GM23248 (cell line): ENCODE measurements at regions not wholly inside any gene's neighbourhood (a gene's known extent, or its start where the extent isn't known, plus 50 kb on each side); places are given as distances from the start of the nearest gene placed in this dataset.
"Not testable (repeated sequence)": the region's sequence is repeated elsewhere in the genome, so short reads cannot be mapped to it uniquely, and the experiment has no call there.

Experiments
- DNase-seq: peaks from one replicate; pipeline ENCODE4 v3.0.0-alpha.2; 2015
- H2AFZ ChIP-seq: fragments of 200-600 bp; sonication (generic); 2 replicates; pipeline ENCODE4 v1.6.1; 2016; ENCODE audit warnings: antibody characterized with exemption
- H3F3A ChIP-seq: fragments of 200-600 bp; sonication (generic); 2 replicates; pipeline ENCODE4 v1.6.1; 2016; ENCODE audit warnings: mild to moderate bottlenecking, antibody characterized with exemption, mixed run types; ENCODE audit not compliant: insufficient read depth
- H3K27ac ChIP-seq: fragments of 200-600 bp; sonication (generic); 2 replicates; pipeline ENCODE4 v1.5.1; 2016; ENCODE audit warnings: mild to moderate bottlenecking
- H3K27me3 ChIP-seq: fragments of 200-600 bp; sonication (generic); replicated peaks from 2 replicates; pipeline ENCODE4 v1.6.1; 2016; ENCODE audit warnings: mild to moderate bottlenecking; ENCODE audit not compliant: insufficient read depth
- H3K36me3 ChIP-seq: fragments of 200-600 bp; sonication (generic); 2 replicates; pipeline ENCODE4 v1.6.1; 2016; ENCODE audit warnings: low read depth, mild to moderate bottlenecking
- H3K4me1 ChIP-seq: fragments of 200-600 bp; sonication (generic); 2 replicates; pipeline ENCODE4 v1.6.1; 2016; ENCODE audit warnings: mild to moderate bottlenecking; ENCODE audit not compliant: insufficient read depth
- H3K4me2 ChIP-seq: fragments of 200-600 bp; sonication (generic); one replicate; pipeline ENCODE4 v1.6.1; 2016; ENCODE audit warnings: mild to moderate bottlenecking; ENCODE audit not compliant: unreplicated experiment
- H3K4me3 ChIP-seq: fragments of 200-600 bp; sonication (generic); 2 replicates; pipeline ENCODE4 v1.5.1; 2016; ENCODE audit warnings: mild to moderate bottlenecking
- H3K79me2 ChIP-seq: fragments of 200-600 bp; sonication (generic); 2 replicates; pipeline ENCODE4 v1.6.1; 2016; ENCODE audit warnings: mild to moderate bottlenecking; ENCODE audit not compliant: insufficient read depth
- H3K9ac ChIP-seq: fragments of 200-600 bp; sonication (generic); 2 replicates; pipeline ENCODE4 v1.6.1; 2016; ENCODE audit warnings: mild to moderate bottlenecking
- H3K9me2 ChIP-seq: fragments of 200-600 bp; sonication (generic); 2 replicates; pipeline ENCODE4 v1.6.1; 2016; ENCODE audit warnings: mixed run types, mild to moderate bottlenecking, moderate library complexity; ENCODE audit not compliant: insufficient read depth
- H3K9me3 ChIP-seq: fragments of 200-600 bp; sonication (generic); one replicate; pipeline ENCODE4 v1.6.1; 2017; ENCODE audit warnings: low read depth
- H4K20me1 ChIP-seq: fragments of 200-600 bp; sonication (generic); 2 replicates; pipeline ENCODE4 v1.6.0; 2016; ENCODE audit not compliant: insufficient read depth
- EZH2 ChIP-seq: fragments of 200-600 bp; sonication (generic); IDR thresholded peaks from 2 replicates; pipeline ENCODE4 v1.6.1; 2018; ENCODE audit warnings: antibody characterized with exemption, mild to moderate bottlenecking; ENCODE audit not compliant: insufficient read depth, poor library complexity, severe bottlenecking
- EZH2phosphoT487 ChIP-seq: fragments of 200-600 bp; sonication (generic); IDR thresholded peaks from 2 replicates; pipeline ENCODE4 v1.6.1; 2018; ENCODE audit warnings: antibody characterized with exemption, moderate library complexity, mild to moderate bottlenecking, low read depth; ENCODE audit not compliant: insufficient read depth
- WGBS, 2 experiments: methylation state at CpG; one replicate each; pipeline ENCODE4 v1.1.6; 2015 to 2017; ENCODE audit warnings: low lambda C conversion rate in 2 of 2, low coverage in 1 of 2; ENCODE audit errors: missing lambda C conversion rate in 2 of 2; 5-methylcytosine and 5-hydroxymethylcytosine counted together
- in situ Hi-C: fragments of 300-500 bp; cut with MboI; formaldehyde crosslinking; loops from 2 replicates; pipeline ENCODE4 v1.15.0; 2020

DNA sequence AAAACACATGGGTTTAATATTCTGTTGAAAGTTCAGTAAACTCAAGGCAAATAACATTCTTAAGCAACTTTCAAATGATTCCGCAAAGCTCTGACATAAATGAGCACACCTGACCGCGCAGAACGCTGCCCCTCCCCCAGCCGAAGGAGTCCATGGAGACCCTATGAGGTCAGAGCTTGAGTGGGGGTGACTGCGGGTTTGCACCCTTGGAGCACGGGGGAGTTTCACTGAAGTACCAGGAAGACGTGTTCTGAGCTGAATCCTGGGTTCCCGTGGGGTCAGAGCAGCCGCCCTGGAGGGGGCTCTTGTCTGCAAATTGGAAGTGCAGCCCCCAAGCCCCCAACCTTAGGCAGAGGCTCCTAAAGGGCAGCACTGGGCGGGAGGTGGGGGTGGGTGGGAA is 324.1 kb upstream of the SFSWAP start:
- Histone ChIP-seq H3K79me2 (no peaks in the 10 kb centered on the region), H3K4me1 (no peaks in the 10 kb centered on the region), H3K4me3 (no peak overlapping the region), H3K36me3 (no peaks in the 10 kb centered on the region), H3K27me3 (no peaks in the 10 kb centered on the region), H3K9ac (no peak overlapping the region), H3K27ac (no peak overlapping the region), H3K9me3 (no peaks in the 10 kb centered on the region), H3K9me2 (no peaks in the 10 kb centered on the region), H3F3A (no peaks in the 10 kb centered on the region), H3K4me2 (no peak overlapping the region), H4K20me1 (no peaks in the 10 kb centered on the region), H2AFZ (no peak overlapping the region)
- DNase-seq = no peak
- WGBS, 2 experiments = 2 to 8% methylated on average over 11 of the region's 11 CpGs
- in situ Hi-C loops = no loop called here
- no peak for TF ChIP-seq EZH2phosphoT487
- no peak for TF ChIP-seq EZH2

DNA sequence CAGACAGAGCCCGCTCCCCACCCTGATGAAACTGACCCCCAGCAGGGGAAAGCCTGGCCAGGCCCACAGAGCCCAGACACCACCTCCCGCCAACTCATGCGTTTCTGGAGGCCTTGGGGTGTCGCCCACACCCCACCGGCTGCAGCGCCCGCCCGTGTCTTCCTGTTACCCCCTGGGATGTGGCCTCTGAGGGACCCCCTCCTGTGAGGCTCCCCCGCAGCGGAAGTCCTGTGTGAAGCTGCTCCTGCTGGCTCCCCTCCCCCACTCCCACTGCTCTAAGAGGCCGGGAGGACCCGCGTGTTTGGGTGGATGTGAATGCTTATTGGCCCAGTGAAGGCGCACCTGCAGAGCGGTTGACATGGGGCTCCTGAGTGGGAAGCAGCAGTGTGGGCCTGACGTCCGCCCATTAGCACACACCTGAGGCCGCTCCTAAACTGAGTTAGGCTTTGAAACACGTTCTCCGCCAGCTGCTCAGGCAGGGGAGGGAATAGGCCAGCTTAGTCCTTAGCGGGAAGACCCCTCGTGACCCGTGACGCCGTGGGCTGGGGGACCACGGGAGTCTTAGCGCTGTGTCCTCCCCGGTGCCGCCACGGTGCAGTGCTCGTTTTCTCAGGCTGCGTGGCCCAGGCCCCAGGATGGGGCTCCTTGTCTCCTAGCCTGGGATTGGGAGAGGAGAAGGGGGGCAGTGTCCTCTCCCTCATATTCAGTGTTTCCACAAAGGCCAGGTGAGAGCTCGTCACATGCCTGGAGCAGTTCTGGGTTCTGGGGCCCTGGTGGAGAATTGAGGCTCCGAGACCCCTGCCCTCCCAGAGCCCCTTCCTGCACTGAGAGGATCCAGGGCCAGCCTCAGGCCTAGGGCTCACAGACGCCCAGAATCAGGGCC is 323.4 kb upstream of the SFSWAP start:
- Histone ChIP-seq H3K27ac (no peak overlapping the region), H3K79me2 (no peaks in the 10 kb centered on the region), H3K9me2 (no peaks in the 10 kb centered on the region), H2AFZ (no peak overlapping the region), H4K20me1 (no peaks in the 10 kb centered on the region), H3K4me3 (no peak overlapping the region), H3F3A (no peaks in the 10 kb centered on the region), H3K9ac (no peak overlapping the region), H3K4me1 (no peaks in the 10 kb centered on the region), H3K9me3 (no peaks in the 10 kb centered on the region), H3K4me2 (no peak overlapping the region), H3K36me3 (no peaks in the 10 kb centered on the region), H3K27me3 (no peaks in the 10 kb centered on the region)
- in situ Hi-C loops = no loop called here
- no peak for TF ChIP-seq EZH2
- TF ChIP-seq EZH2phosphoT487 = no peak
- 62 to 64% methylated on average over 33 to 34 of the region's 35 CpGs for WGBS, 2 experiments
- DNase-seq = no peak

DNA sequence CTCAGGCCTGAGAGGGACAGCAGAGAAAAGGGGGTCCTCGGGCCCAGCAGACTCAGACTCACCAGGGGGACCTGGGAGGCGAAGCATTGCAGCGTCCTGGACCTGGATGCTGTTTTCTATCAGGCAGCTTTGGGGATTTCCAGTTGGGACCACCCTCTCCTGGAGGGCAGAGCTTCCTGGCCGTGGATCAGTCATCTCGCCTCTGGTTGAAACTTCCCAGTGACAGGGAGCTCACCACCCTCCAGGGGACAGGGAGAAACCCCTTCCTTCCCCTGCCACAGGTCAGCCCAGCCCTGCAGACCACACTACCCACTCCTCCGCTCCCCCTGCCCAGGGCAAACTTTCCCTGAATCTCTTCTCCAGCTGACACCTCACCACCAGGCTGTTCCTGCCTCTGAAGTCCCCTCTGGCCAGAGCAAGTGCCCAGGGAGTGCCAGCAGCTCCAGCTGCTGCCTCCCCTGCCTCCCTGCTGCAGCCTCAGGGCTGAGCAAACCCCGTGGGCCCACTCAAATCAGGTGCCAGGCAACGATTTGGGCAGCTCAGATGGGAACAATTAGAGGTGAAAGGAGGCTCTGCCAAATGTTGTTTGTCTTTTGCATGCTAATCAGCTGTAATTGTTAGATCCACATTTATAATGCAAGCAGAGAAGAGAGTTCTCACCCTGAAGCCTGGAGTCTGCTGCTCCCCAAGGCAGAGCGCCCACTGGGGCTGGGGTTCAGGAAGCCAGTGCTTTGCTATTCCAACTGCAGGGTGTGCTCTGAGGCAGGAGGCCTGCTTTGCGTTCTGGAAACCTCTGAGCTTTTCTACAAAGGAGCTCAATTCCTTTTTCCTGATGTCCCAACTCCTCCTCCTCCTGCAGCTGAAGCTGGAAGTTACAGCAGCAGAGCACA is 322.5 kb upstream of the SFSWAP start:
- not testable (repeated sequence) for H3K4me1 ChIP-seq, H3F3A ChIP-seq, H2AFZ ChIP-seq

DNA sequence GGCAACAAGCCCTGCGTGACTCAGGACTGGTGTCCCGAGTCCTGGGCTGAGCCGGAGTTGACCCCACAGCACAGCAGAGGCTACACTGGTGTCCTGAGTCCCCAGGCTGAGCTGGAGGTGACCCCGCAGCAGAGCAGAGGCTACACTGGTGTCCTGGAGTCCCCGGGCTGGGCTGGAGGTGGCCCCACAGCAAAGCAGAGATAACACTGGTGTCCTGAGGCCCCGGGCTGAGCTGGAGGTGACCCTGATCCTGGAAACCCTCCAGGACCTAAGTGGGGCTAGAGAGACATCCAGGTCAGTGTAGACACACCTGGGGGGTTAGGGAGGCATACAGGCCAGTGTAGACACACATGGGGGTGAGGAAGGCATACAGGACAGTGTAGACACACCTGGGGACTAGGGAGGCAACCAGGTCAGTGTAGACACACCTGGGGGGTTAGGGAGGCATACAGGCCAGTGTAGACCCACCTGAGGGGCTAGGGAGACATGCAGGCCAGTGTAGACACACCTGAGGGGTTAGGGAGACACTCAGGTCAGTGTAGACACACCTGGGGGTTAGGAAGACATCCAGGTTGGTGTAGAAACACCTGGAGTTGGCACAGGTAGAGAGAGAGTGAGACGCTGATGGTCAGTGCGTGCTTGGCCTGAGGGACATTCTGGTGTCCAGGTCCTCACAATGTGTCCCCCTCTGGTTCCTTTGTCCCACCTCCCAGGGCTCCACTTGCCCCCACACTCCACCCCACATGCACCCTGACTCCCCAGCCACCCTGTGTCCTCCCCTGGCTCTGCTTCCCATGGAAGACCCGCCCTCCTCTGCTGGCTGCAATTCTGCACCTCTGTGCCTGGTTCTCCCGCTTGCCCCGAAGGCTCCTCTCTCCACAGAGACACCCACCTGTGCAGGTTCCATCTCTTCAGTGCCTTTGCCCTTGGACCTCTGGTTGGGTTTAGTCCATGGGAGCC is 321.6 kb upstream of the SFSWAP start:
- 22 to 25% methylated on average over 11 of the region's 11 CpGs for WGBS, 2 experiments
- in situ Hi-C loops = no loop called here
- no peaks in the 10 kb centered on the region for H3K36me3 ChIP-seq
- no peak for DNase-seq
- no peak overlapping the region for H3K9ac ChIP-seq
- no peaks in the 10 kb centered on the region for H4K20me1 ChIP-seq
- H3K4me2 ChIP-seq = no peak overlapping the region
- H3K9me2 ChIP-seq = no peaks in the 10 kb centered on the region
- no peak overlapping the region for H3K27ac ChIP-seq
- no peaks in the 10 kb centered on the region for H3K4me1 ChIP-seq
- H3K4me3 ChIP-seq = no peak overlapping the region
- H3K79me2 ChIP-seq = no peaks in the 10 kb centered on the region
- H3K27me3 ChIP-seq = no peaks in the 10 kb centered on the region
- TF ChIP-seq EZH2 (no peak), EZH2phosphoT487 (no peak)
- H3F3A ChIP-seq = no peaks in the 10 kb centered on the region
- no peaks in the 10 kb centered on the region for H3K9me3 ChIP-seq
- H2AFZ ChIP-seq = no peak overlapping the region

More for the DNA sequence above, 322.5 kb upstream of the SFSWAP start:
- H3K4me2 ChIP-seq, in situ Hi-C loops, H3K27ac ChIP-seq, H3K4me3 ChIP-seq, H3K27me3 ChIP-seq, DNase-seq, H4K20me1 ChIP-seq, H3K9ac ChIP-seq, H3K36me3 ChIP-seq, H3K9me2 ChIP-seq, H3K9me3 ChIP-seq, H3K79me2 ChIP-seq: not testable (repeated sequence)
- 20 to 28% methylated on average over 6 to 7 of the region's 10 CpGs for WGBS, 2 experiments
